Globus pallidus (tissue), 1 donor: ENCODE measurements at regions not wholly inside any gene's neighbourhood (a gene's known extent, or its start where the extent isn't known, plus 50 kb on each side); places are given as distances from the start of the nearest gene placed in this dataset.
"Not testable (repeated sequence)": the region's sequence is repeated elsewhere in the genome, so short reads cannot be mapped to it uniquely, and the experiment has no call there.

Experiments used
- DNase-seq: peaks from one replicate; pipeline ENCODE4 v3.0.0-alpha.2; 2015; ENCODE audit warnings: low spot score

- DNase-seq: no peak
Observed at GRCh38 chrX:13223868-13224567, 95.8 kb downstream of the ATXN3L start.

DNA sequence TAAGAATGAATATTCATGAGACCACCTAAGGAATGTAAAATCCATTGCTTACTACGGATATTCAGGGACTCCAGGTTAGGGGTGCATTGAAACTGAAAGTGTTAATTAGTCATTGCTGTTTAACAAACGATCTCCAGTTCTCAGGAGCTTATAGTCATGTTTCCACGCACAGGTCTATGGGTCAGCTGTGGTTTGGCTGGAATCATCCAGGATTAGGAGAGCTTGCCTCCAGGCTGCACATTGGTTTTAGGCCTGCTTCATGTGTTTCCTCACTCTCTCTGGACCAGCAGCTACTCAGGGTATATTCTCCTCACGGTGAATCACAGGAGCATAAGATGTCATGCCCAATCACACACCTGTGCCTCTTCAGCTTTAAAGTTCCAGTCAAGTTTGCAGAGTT lies 98.9 kb downstream of the ATXN3L start:
- no peak for DNase-seq

DNA sequence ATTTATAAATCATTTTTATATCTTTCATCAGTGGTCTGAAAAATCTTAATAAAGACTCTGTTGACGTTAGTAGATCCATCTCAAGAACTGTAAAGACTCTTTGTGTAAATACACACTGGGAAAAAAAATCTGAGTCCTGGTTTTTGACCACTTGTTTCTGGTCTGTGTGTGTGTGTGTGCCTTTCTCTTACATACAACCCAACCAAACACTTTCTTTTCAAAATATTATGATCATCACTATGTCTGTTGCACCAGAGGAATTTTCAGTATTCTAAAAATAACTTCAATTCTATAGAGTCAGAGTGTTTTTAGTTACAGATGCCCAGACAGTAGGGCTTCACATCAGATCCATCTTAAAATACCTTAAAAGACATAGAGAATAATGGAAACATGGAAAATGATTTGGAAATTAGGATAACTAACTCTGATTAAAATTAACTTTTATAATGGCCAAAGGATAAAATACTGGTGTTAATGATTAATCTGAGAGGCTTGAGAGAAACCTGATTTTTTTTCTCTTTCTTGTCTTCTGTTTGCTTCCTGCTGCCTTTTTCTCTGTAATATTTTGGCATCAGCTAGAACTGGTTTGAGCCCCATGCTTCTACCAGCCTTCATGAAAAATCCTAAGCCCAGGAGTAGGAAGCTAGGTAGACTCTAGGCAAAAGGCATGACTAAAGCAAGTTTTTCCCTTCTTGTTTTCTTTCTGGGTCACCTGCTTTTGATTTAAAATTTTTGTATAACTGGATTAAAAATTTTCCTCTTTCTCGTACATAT lies 99.7 kb downstream of the ATXN3L start:
- DNase-seq: no peak

GRCh38 chrX:13218758-13219157 lies 101.1 kb downstream of the ATXN3L start:
- no peak for DNase-seq

DNA sequence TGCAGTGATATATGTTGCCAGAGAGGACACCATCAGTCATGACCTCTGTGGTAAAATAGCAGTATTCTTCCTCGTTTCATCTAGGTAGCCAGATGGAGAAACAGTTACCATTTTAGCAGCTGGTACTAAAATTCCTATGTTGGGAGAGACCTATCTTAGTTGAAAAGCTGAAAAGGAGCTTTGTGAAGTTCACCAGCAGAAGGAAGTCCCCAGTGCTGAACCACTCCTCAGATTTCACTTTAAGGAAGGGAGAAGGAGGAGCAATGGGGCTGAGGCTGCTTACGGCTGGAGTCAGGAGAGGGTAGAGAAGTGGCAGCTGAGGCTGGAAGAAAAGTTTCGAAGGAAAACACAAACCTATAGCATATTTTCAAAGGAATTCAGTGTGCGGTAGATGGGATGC lies 103.7 kb downstream of the ATXN3L start:
- DNase-seq: no peak

DNA sequence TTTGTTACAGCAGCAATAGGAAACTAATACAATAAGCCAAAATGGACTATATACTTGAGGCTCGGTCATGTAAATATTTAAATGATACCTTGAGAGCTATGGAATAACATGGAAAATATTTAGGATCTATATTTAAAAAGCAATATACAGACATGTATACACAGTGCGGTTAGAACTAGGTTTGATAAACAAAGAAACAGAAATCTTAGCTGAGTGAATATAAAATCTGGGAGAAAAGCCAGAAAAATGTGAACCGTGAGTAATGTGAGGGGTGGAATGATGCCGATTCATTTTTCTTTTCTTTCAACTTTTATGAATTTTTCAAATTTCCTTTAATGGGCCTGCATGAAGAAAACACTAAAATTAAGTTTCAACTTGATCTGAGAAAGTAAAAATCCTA lies 104.1 kb downstream of the ATXN3L start:
- DNase-seq: no peak

DNA sequence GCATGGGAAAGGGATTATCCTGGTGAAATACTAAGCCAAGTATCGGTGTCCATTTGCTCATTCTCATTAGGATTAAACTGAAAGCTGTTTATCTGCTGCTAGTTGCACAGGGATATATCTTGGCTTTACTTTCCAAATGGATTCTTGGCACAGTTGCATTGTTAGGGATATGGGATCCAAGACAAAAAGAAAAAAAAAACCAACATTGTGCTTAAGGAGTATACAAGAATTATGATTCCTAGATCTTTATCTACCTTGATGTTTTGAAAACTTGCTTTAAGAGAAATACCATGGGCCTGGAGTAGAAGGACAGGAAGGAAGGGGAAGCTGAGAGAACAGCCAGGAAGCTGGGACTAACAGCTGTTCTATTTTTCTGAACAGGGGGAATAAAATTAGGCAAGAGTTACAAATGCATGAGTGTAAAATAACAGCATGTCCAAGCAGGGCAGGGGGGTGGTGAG lies 107.6 kb downstream of the ATXN3L start:
- DNase-seq: no peak

DNA sequence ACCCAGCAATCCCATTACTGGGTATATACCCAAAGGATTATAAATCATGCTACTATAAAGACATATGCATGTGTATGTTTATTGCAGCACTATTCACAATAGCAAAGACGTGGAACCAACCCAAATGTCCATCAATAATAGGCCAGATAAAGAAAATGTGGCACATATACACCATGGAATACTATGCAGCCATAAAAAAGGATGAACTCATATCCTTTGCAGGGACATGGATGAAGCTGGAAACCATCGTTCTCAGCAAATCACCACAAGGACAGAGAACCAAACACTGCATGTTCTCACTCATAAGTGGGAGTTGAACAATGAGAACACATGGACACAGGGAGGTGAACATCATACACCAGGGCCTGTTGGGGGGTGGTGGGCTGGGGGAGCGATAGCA lies 109.7 kb downstream of the ATXN3L start:
- not testable (repeated sequence) for DNase-seq

- not testable (repeated sequence) for DNase-seq
Observed at GRCh38 chrX:13209704-13210103, 110.1 kb downstream of the ATXN3L start.

DNA sequence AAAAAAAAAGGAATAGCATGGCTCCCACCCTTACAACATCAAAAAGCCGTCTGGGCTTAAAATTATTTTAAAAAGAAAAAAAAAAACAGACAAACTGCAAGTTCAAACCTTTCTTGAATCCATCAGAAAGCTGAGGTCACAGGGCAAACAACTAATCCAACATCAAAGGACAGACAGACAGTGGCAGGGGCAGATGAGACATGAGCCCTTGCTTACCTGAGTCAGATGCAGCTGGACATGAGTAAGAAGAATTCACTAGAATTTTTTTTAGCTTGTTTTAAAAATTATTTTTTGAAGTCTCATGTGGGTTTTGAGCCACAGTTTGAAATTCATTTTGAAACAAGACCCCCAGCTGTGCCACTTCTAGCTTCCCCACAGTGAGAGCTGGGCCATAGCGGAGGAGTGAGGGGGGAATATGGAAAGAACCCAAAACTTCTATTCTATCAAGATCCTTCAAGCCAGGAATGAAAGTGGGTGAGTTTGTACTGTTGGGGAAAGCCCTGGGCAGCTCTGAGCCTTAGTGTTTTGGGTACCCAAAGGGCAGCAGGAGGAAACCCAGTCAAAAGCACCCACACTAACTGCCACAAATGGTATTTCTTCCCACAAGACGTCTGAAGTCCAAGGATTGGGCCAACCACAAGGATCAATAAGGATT lies 111.4 kb downstream of the ATXN3L start:
- DNase-seq: no peak

- no peak for DNase-seq
Observed at GRCh38 chrX:13203271-13203670, 116.6 kb downstream of the ATXN3L start.

DNA sequence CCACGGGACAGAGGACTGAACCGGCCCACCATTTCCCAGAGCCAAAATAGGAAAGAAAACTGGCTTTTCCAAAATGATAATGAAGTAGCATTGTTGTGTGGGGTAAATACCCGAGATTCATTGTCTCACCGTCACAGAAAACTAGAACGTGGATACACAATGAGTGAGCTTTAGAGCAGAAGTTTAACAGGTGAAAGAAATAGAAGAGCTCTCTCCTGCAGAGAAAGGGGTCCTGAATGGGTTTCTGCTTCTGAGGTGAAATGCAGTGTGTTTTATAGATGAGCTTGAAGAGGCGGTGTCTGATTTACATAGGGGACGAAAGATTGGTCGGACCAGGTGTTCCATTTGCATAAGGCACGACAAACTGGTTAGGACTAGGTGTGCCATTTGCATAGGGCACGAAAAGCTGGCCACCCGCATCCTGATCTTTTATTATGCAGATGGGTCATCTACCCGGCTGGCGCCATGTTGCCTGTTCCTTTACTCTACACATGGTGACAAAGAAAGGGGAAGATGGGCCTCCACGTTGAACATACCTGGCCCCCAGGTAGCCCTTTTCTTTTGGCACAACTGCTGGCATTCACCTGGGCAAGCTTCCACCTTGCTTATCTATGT lies 118.1 kb downstream of the ATXN3L start:
- no peak for DNase-seq

- DNase-seq: no peak
Observed at GRCh38 chrX:13200398-13200797, 119.5 kb downstream of the ATXN3L start.

GRCh38 chrX:13198762-13199064 lies 121.1 kb downstream of the ATXN3L start:
- DNase-seq: no peak

GRCh38 chrX:13198056-13198761 lies 121.6 kb downstream of the ATXN3L start:
- DNase-seq: peak; percentile 8

DNA sequence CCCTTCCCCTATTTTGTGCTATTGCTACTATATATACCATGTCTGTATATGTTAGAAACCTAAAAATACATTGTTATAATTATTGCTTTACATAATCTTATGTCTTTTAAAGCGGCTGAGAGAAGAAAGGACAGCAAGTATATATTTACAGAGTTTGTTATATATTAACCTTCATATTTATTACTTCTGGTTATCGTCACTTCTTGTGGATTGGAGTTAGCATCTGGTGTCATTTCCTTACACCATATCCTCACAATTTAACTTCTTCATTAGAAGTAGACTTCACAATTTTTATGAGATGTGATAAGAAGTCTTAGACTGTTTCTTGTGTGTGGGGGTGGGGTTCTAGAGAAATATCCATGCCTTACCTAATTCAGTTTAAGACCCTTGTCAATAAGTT lies 123.1 kb downstream of the ATXN3L start:
- no peak for DNase-seq

DNA sequence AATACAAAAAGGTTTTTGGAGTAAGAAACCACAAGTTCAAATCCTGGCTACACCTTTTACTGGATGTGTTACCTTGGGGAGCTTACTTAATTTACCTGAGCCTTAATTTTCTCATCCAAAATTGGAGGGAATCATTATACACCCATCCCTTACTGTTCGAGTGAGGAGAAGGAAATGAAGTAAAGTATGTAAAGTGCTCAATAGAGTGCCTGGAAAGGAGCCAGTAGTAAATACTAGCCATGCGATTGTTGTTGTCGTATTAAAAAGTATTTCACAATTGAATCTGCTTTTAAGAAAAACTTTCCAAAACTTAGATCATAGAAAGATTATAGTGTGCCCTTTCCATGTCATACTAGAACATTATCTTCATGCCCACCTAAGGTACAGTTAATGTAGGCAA lies 124.5 kb downstream of the ATXN3L start:
- DNase-seq: no peak

- DNase-seq: no peak
Observed at GRCh38 chrX:13194291-13195103, 125.4 kb downstream of the ATXN3L start.

GRCh38 chrX:13190051-13190450 lies 129.8 kb downstream of the ATXN3L start:
- no peak for DNase-seq

- no peak for DNase-seq
Observed at GRCh38 chrX:13189380-13189779, 130.5 kb downstream of the ATXN3L start.

DNA sequence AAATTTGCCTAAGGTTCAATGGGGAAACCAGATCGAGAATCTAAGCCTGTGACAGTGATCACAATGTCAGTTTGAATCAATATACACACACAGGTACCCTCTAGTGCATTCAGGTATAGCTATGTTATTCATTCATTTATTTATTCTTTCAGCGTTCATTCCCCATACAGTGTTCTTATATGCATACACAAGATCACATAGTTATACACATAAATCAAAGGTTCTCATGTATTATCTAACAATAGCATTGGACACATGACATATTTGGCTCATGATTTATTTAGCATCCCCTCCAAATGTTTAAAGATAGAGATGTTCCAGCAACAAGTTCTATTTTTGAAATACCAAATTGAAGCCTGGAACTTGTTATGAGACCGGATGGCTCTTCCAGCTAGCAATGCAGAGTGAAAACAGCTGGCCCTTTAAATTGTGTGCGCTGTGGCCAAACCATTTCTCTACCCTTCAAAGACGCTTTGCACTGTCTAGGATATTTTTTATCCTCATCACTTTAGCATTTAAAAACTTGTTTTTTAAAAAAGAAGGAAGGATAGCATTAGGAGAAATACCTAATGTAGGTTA lies 131.0 kb downstream of the ATXN3L start:
- DNase-seq: no peak
